ENCODE measurements at regions not wholly inside any gene's neighbourhood (a gene's known extent, or its start where the extent isn't known, plus 50 kb on each side); places are given as distances from the start of the nearest gene placed in this dataset.

DNA sequence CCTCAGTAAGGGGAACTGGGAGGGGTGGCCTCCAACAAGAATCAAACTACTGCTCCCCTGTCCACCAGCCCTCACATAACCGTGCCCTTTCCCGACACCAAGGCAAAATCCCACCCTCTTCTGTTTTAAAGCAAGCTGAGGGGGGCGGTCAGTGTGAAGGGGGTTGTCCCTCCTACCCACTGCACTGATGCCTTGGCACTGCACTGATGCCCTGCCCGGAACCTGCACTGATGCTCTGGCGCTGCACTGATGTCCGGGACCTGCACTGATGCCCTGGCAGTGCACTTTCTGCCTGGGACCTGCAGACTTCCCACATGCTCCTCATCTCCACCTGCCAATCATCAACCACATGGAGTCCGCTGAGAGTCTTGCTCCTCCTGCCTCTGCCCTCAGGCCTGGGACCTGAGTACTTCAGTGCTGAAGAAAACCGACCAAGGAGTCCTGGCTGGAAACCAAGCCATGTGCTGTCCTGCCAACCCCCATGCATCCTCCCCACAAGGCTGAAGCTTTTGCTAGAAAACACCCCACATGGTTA, 179.5 kb downstream of the SMAD2 start:
- TF ChIP-seq, protein P1, sequence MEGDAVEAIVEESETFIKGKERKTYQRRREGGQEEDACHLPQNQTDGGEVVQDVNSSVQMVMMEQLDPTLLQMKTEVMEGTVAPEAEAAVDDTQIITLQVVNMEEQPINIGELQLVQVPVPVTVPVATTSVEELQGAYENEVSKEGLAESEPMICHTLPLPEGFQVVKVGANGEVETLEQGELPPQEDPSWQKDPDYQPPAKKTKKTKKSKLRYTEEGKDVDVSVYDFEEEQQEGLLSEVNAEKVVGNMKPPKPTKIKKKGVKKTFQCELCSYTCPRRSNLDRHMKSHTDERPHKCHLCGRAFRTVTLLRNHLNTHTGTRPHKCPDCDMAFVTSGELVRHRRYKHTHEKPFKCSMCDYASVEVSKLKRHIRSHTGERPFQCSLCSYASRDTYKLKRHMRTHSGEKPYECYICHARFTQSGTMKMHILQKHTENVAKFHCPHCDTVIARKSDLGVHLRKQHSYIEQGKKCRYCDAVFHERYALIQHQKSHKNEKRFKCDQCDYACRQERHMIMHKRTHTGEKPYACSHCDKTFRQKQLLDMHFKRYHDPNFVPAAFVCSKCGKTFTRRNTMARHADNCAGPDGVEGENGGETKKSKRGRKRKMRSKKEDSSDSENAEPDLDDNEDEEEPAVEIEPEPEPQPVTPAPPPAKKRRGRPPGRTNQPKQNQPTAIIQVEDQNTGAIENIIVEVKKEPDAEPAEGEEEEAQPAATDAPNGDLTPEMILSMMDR (IDR thresholded peaks at IDR 0.05; ENCODE audit: low read depth, low read length, poor library complexity, severe bottlenecking) = no peak
- TF ChIP-seq EZH2phosphoT487 (IDR thresholded peaks at IDR 0.05; ENCODE audit: borderline replicate concordance, low read length) = no peak

All from DOHH2 (cell line).